ENCODE measurements at regions not wholly inside any gene's neighbourhood (a gene's known extent, or its start where the extent isn't known, plus 50 kb on each side); places are given as distances from the start of the nearest gene placed in this dataset.

DNA sequence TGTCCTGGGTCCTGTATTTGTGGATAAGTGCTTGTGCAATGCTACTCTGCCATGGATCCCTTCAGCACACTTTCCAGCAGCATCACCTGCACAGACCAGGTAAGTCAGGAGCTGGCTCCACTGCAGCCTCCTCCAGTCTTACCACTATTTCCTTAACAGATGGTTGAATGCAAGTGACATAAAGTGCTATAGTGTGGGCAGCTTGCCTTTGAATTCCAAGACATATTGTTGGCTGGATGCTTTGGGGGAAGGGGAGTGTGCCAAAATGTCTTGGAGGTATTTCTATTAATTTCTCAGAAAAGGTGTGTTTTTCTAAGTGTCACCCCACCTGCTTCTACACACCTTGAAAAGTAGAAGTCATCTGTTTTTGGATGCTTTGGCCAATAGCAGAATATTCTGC is 352.2 kb upstream of the SUCLG2 start:
- TF ChIP-seq POLR2AphosphoS5 (IDR thresholded peaks at IDR 0.05): no peak
- no peak for TF ChIP-seq CTCF (IDR thresholded peaks at IDR 0.05)
- no peak for TF ChIP-seq POLR2A (IDR thresholded peaks at IDR 0.05)
